Uterus (tissue), 3 donors: ENCODE measurements at regions not wholly inside any gene's neighbourhood (a gene's known extent, or its start where the extent isn't known, plus 50 kb on each side); places are given as distances from the start of the nearest gene placed in this dataset.
"Not testable (repeated sequence)": the region's sequence is repeated elsewhere in the genome, so short reads cannot be mapped to it uniquely, and the experiment has no call there.

Experiments used
- DNase-seq, 2 donors: peaks; one replicate each; pipeline ENCODE4 v3.0.0-alpha.2; 2019 to 2020
- H3K27ac ChIP-seq, 2 donors: fragments of 200-600 bp; sonication (generic); 1 replicate in 1 of 2; 2 replicates in 1 of 2; pipeline ENCODE4 v1.5.1; 2016 to 2018
- H3K27me3 ChIP-seq, 2 donors: fragments of 200-600 bp; sonication (generic); one replicate each; pipeline ENCODE4 v1.5.1; 2018 to 2019; ENCODE audit warnings: control low read depth in 1 of 2
- H3K36me3 ChIP-seq, 2 donors: fragments of 200-600 bp; sonication (generic); one replicate each; pipeline ENCODE4 v1.5.1; 2019; ENCODE audit warnings: control low read depth in 1 of 2
- H3K4me1 ChIP-seq, 2 donors: fragments of 200-600 bp; sonication (generic); one replicate each; pipeline ENCODE4 v1.5.1; 2018 to 2019; ENCODE audit warnings: control low read depth in 1 of 2
- H3K4me3 ChIP-seq, 2 donors: fragments of 200-600 bp; sonication (generic); 1 replicate in 1 of 2; 2 replicates in 1 of 2; pipeline ENCODE4 v1.5.1; 2018 to 2019; ENCODE audit warnings: mild to moderate bottlenecking in 1 of 2
- H3K9me3 ChIP-seq, 2 donors: fragments of 200-600 bp; sonication (generic); one replicate each; pipeline ENCODE4 v1.5.1; 2019; ENCODE audit warnings: control low read depth in 1 of 2
- POLR2A ChIP-seq, 2 donors: fragments of 450-650 bp; IDR thresholded peaks; one replicate each; pipeline ENCODE4 v1.6.1; 2016; ENCODE audit warnings: antibody characterized with exemption in 2 of 2, mild to moderate bottlenecking in 1 of 2, moderate library complexity in 1 of 2
- intact Hi-C: fragments of 100-400 bp; cut with DNase I; formaldehyde crosslinking; loops from one replicate; pipeline ENCODE4 v1.15.1; 2023; ENCODE audit warnings: low total_unique reads
- TF ChIP-seq, protein P1 (sequence below), 4 experiments: fragments of 200-600 bp in 2 of 4; fragments of 450-650 bp in 2 of 4; sonication (generic) in 2 of 4; IDR thresholded peaks; one replicate each; pipeline ENCODE4 v1.5.1; 2016 to 2019; ENCODE audit warnings: antibody characterized with exemption in 4 of 4, mild to moderate bottlenecking in 2 of 4, moderate library complexity in 1 of 4
- donor health status: DM: yes; HTN: yes; CAD: no.

DNA sequence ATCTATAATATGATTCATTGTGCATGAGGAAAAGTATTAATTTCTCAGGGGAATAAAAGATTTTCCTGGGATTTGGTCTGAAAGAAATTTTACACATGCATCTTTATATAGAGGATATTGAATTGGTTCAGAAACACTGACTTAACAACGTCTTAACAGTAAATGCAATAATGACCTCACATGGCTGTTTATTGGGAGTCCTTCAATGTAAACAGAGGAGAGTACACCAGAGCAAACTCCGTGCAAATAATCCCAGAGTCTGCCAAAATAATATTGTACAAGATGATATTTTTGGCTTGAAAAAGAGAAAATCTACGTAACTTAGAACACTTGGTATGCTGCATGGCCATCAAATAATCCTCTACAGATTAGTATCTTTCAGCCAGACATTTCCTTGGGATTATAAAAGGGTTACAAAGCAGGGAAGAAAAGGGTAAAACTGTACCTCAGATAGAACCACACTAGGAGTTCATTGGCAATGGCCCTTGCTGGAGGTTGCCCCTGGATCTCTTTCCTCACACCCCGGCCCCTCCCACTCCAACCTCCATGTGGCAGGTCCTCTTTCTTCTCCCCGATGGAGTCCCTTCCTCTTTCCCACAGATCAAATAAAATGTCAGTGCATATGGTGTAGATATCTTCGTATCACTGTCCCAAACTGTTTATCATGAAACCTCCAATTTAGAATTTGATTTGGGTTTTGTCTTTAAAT lies 196.4 kb downstream of the EVX1 start:
- H3K4me3 ChIP-seq, result no peak overlapping the region
- no peaks in the 10 kb centered on the region for H3K36me3 ChIP-seq
- H3K27me3 ChIP-seq, result no peaks in the 10 kb centered on the region
- H3K4me1 ChIP-seq, result no peaks in the 10 kb centered on the region
- DNase-seq, result no peak
- no peak overlapping the region for H3K27ac ChIP-seq
- TF ChIP-seq, protein P1, sequence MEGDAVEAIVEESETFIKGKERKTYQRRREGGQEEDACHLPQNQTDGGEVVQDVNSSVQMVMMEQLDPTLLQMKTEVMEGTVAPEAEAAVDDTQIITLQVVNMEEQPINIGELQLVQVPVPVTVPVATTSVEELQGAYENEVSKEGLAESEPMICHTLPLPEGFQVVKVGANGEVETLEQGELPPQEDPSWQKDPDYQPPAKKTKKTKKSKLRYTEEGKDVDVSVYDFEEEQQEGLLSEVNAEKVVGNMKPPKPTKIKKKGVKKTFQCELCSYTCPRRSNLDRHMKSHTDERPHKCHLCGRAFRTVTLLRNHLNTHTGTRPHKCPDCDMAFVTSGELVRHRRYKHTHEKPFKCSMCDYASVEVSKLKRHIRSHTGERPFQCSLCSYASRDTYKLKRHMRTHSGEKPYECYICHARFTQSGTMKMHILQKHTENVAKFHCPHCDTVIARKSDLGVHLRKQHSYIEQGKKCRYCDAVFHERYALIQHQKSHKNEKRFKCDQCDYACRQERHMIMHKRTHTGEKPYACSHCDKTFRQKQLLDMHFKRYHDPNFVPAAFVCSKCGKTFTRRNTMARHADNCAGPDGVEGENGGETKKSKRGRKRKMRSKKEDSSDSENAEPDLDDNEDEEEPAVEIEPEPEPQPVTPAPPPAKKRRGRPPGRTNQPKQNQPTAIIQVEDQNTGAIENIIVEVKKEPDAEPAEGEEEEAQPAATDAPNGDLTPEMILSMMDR (IDR thresholded peaks at IDR 0.05), result no peak
- no peak for TF ChIP-seq POLR2A (IDR thresholded peaks at IDR 0.05)
- no peaks in the 10 kb centered on the region for H3K9me3 ChIP-seq
- intact Hi-C loops, result no loop called here

DNA sequence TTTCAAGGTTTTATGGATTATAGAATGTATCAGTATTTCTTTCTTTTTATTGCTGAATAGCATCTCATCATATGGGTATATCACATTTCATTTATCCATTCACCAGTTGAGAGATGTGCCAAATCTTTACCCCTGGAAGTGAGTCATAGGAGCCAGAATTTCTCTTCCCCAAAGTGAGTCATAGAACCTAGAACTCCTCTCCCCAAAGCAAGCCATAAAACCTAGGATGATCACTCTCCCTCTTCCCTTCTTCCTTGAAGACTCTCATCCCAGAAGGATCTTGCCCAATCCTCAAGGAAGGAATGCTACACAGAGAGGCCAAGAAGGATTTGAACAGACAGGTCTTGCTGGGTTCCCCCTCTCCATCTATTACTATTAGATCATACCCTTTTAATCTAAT lies 199.9 kb downstream of the EVX1 start:
- Histone ChIP-seq H3K4me3 (no peak overlapping the region), H3K27me3 (no peaks in the 10 kb centered on the region), H3K27ac (no peak overlapping the region), H3K36me3 (no peaks in the 10 kb centered on the region), H3K9me3 (no peaks in the 10 kb centered on the region), H3K4me1 (no peaks in the 10 kb centered on the region)
- no peak for DNase-seq
- no peak for TF ChIP-seq POLR2A (IDR thresholded peaks at IDR 0.05)
- TF ChIP-seq, protein P1 (IDR thresholded peaks at IDR 0.05), result no peak
- intact Hi-C loops, result no loop called here

DNA sequence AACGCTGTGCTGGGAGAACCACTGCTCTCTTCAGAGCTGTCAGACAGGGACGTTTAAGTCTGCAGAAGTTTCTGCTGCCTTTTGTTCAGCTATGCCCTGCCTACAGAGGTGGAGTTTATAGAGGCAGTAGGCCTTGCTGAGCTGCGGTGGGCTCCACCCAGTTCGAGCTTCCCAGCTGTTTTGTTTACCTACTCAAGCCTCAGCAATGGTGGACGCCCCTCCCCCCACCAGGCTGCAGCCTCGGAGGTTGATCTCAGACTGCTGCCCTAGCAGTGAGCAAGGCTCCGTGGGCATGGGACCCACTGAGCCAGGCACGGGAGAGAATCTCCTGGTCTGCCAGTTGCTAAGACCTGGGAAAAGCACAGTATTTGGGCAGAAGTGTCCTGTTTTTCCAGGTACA lies 206.4 kb downstream of the EVX1 start:
- DNase-seq, H3K27me3 ChIP-seq, H3K27ac ChIP-seq, intact Hi-C loops, H3K4me1 ChIP-seq, H3K4me3 ChIP-seq, H3K9me3 ChIP-seq, H3K36me3 ChIP-seq: not testable (repeated sequence)

DNA sequence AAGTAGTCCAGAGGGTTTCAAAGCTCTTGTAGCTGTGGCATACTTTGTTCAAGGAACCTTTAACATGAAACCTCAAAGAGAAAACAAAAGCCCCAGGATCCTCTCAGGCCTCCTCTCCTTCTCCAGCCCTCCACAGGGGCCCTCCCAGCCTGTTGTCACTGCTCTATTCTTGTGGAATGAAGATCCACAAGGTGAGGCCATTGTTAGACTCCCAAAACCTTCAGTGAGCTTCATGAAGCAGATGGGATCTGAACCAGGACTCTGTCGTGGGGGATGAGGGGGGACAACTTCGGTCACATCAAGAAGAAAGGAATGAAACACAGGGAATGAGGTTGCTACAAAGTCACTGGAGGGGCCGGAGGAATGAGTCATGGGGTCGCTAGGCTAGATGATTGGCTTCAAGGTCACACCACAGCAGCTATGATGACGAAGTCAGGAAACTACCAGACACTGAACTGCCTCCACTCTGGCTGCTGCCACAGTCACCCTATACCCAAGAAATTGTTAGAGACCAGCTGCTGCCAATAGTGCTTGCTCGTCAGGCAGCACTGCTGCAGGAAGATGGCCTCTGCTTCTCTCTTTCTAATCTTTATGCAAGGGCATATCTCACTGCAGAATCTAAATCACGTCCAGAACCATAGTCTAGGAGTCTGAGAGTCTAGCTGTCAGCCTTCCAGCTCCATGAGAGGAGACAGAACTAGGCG lies 208.8 kb downstream of the HIBADH start:
- H3K4me3 ChIP-seq, result no peak overlapping the region
- H3K4me1 ChIP-seq, result no peaks in the 10 kb centered on the region
- H3K27me3 ChIP-seq, result no peaks in the 10 kb centered on the region
- DNase-seq, result no peak
- H3K27ac ChIP-seq, result no peak overlapping the region
- no peaks in the 10 kb centered on the region for H3K9me3 ChIP-seq
- H3K36me3 ChIP-seq, result no peaks in the 10 kb centered on the region
- TF ChIP-seq, protein P1 (IDR thresholded peaks at IDR 0.05), result no peak
- TF ChIP-seq POLR2A (IDR thresholded peaks at IDR 0.05), result no peak
- intact Hi-C loops, result no loop called here

DNA sequence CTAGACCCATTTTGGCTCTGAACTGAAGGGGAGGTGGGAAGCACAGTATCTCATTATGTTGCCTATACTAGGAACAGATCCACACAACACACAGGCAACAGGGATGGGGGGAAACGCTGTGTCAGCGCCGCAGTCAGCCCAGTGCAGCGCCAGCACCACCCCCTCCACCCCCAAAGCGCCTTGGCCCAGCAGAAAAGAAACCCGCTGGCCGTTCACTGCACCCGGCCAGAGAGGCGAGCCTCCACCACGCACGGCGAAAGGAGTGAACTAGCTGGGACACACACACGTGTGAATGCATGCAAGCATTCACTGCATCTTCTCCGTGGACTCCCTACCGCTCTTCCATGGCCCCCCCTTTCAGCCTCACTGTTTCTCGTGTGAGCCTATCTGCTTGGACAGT lies 205.6 kb downstream of the HIBADH start:
- H3K36me3 ChIP-seq, DNase-seq, H3K9me3 ChIP-seq, intact Hi-C loops, H3K27ac ChIP-seq, H3K4me1 ChIP-seq, H3K4me3 ChIP-seq, H3K27me3 ChIP-seq: not testable (repeated sequence)

DNA sequence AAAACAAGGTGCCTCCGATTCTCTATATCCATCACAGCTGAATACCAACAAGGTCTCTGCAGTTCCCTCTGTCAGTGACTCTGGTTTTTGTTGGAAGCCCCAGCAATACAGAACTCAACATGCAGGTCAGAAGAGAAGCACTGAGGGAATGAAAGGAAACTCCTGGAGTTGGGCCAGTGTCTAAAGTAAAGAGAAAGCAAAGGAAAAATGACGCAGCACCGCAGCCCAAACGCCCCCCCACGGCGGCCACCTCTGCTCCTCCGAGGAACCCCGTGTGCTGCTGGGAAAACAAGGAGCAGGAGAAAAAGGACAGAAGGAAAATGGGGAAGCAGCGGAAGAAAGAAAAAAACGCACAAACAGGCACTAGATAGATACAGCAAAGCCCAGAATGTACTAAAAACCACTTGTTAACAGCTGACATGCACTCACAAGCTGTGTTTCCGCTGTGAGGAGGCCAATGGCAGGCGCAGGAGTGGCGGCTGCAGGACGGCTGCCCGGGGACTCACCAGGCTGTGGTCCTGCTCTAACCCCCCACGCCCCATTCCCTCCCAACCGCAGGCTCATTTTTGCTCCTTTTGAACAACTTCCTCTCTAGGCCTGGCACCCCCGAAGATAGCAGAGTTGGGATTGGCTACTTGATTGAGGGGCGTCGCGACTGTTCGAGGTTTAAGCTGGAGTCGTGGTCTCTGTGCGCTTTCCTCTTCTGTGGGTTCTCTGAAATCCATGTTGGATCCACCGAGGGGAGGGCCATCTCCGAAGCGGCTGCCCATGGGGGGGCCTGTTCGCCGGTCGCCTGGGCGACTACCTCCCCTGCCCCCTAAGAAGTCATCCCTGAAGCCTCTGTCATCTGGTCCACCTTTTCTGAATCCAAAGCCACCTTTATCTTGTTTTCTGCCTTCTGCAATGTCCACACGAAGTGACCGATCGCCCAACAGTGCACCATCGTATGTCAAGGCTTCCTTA lies 204.8 kb downstream of the HIBADH start:
- intact Hi-C loops, DNase-seq, H3K4me1 ChIP-seq, H3K27me3 ChIP-seq, H3K27ac ChIP-seq, H3K9me3 ChIP-seq, H3K4me3 ChIP-seq, H3K36me3 ChIP-seq: not testable (repeated sequence)
